IPS DF 6.9 (cell line): ENCODE measurements at regions not wholly inside any gene's neighbourhood (a gene's known extent, or its start where the extent isn't known, plus 50 kb on each side); places are given as distances from the start of the nearest gene placed in this dataset.
"Not testable (repeated sequence)": the region's sequence is repeated elsewhere in the genome, so short reads cannot be mapped to it uniquely, and the experiment has no call there.

ENCODE experiments used
- DNase-seq: peaks from one replicate; pipeline ENCODE4 v3.0.0-alpha.2; 2013; ENCODE audit warnings: low read depth, low spot score
- H3K27ac ChIP-seq: one replicate; pipeline ENCODE4 v1.5.1; 2013; ENCODE audit warnings: low read length, control low read depth
- H3K27me3 ChIP-seq: 2 replicates; pipeline ENCODE4 v1.6.1; 2013; ENCODE audit warnings: mild to moderate bottlenecking, low read length; ENCODE audit not compliant: control insufficient read depth, insufficient read depth
- H3K36me3 ChIP-seq: 2 replicates; pipeline ENCODE4 v1.6.1; 2013; ENCODE audit warnings: low read length; ENCODE audit not compliant: control insufficient read depth, insufficient read depth
- H3K4me1 ChIP-seq: 2 replicates; pipeline ENCODE4 v1.6.1; 2013; ENCODE audit warnings: low read length; ENCODE audit not compliant: control insufficient read depth, insufficient read depth
- H3K4me3 ChIP-seq: 2 replicates; pipeline ENCODE4 v1.5.1; 2013; ENCODE audit warnings: mild to moderate bottlenecking, low read length
- H3K9me3 ChIP-seq: 2 replicates; pipeline ENCODE4 v1.6.1; 2013; ENCODE audit warnings: low read length, inconsistent platforms; ENCODE audit not compliant: control insufficient read depth, insufficient read depth
- WGBS: extraction: QIAGEN DNeasy Blood & Tissue Kit; methylation state at CpG from one replicate; pipeline ENCODE4 v1.1.7; 2013; ENCODE audit warnings: mixed read lengths, missing lambda C conversion rate; ENCODE audit not compliant: insufficient read length, insufficient coverage; 5-methylcytosine and 5-hydroxymethylcytosine counted together

DNA sequence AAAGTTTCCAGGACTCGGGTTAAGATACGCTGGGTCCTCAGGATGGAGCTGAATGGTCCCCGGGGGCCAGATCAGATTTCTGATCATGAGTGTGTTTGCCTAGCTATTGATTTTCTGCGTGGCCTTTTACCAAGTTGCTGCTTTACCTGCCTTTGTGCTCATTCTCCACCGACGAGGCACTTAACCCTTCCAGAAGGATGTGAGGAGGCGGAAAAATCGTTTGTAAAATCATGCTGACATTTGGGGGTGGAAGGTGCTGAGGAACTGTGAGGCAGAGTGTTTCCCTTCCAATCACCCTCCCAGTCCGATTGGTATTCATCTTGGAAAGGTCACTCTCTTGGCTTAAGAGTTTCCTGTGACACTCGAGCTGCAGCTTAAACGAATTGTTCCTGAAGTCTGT, 337.1 kb upstream of the KAZN start:
- DNase-seq: no peak
- WGBS: no CpG with 5 or more reads among the region's 11 CpGs

GRCh38 chr1:14262637-14263036, 335.8 kb upstream of the KAZN start:
- no peak overlapping the region for H3K4me3 ChIP-seq
- no CpG with 5 or more reads among the region's 8 CpGs for WGBS
- H3K27ac ChIP-seq: no peak overlapping the region
- H3K4me1 ChIP-seq: 0 out of 2 replicates have a peak, but pooled peaks cover 2% of the 10 kb centered on the region
- no peak for DNase-seq
- no peaks in the 10 kb centered on the region for H3K27me3 ChIP-seq
- H3K36me3 ChIP-seq: no peaks in the 10 kb centered on the region
- H3K9me3 ChIP-seq: no peaks in the 10 kb centered on the region

More for the DNA sequence above, 337.1 kb upstream of the KAZN start:
- H3K4me3 ChIP-seq: no peak overlapping the region
- H3K27ac ChIP-seq: no peak overlapping the region
- H3K36me3 ChIP-seq: no peaks in the 10 kb centered on the region
- H3K9me3 ChIP-seq: no peaks in the 10 kb centered on the region
- H3K27me3 ChIP-seq: no peaks in the 10 kb centered on the region
- H3K4me1 ChIP-seq: 0 out of 2 replicates have a peak, but pooled peaks cover 2% of the 10 kb centered on the region

DNA sequence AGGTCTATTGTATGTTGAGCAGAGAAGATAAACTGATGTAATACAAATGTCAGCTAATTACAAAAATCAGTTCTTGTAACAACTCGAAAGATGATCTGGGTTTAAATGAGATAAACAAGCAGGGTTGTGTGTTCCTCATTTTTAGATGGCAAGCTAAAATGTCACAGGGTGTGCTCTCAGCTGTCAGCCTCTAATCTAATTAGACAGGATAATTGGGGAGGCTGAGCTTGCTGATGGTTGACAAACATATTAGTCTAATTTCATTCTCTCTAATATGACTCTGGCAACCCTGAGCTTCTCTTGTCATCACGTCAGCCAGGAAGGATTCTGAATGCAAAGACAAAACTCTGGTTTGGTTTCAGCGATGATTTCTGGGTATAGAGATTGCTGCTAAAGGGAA, 335.3 kb upstream of the KAZN start:
- WGBS: no CpG with 5 or more reads among the region's 3 CpGs
- DNase-seq: no peak
- Histone ChIP-seq H3K27ac (no peak overlapping the region), H3K27me3 (no peaks in the 10 kb centered on the region), H3K4me3 (no peak overlapping the region), H3K9me3 (no peaks in the 10 kb centered on the region), H3K4me1 (0 out of 2 replicates have a peak, but pooled peaks cover 2% of the 10 kb centered on the region), H3K36me3 (no peaks in the 10 kb centered on the region)

DNA sequence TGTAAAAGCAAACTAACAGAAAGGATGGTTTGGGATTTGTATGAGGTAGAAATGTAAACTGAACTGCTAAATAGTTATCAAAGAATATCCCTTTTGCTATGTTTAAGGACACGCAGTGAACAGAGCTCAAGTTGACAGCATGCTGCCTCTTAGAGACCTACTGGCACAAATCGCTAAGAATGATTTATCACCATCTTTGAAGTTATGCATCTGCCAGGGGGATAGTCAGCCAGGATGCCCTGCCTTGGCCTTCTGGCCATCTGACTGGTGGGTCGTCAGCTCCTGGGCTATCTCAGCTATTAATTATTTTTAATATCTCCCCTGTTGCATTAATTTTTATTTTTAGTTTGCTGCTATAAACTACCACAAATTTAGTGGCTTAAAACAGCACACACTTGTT, 334.8 kb upstream of the KAZN start:
- no peak overlapping the region for H3K27ac ChIP-seq
- H3K4me1 ChIP-seq: 0 out of 2 replicates have a peak, but pooled peaks cover 2% of the 10 kb centered on the region
- no peaks in the 10 kb centered on the region for H3K9me3 ChIP-seq
- no peak for DNase-seq
- no peaks in the 10 kb centered on the region for H3K36me3 ChIP-seq
- H3K27me3 ChIP-seq: no peaks in the 10 kb centered on the region
- WGBS: no CpG with 5 or more reads among the region's 3 CpGs
- no peak overlapping the region for H3K4me3 ChIP-seq

DNA sequence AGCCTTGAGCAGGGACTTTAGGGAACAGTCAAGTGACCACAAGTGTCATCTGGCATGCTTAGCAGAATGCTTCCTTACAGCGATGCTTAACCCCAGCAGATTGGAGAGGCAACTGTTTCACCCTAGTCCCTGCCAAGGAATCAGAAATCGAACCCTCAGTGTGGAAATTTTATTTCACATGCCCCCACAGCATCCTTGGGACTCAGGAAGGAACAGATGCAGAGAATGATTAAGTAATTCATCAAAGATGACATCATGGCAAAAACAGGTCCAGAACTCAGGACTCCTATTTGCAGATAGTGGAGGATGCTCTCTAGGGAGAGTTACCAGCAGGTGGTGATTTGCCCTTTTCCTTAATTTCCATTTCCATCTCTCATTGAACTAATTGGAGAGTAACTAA, 333.0 kb upstream of the KAZN start:
- no peak for DNase-seq
- no peaks in the 10 kb centered on the region for H3K36me3 ChIP-seq
- H3K27me3 ChIP-seq: no peaks in the 10 kb centered on the region
- WGBS: no CpG with 5 or more reads among the region's 2 CpGs
- H3K4me1 ChIP-seq: 0 out of 2 replicates have a peak, but pooled peaks cover 2% of the 10 kb centered on the region
- no peak overlapping the region for H3K4me3 ChIP-seq
- H3K27ac ChIP-seq: no peak overlapping the region
- H3K9me3 ChIP-seq: no peaks in the 10 kb centered on the region

- H3K27me3 ChIP-seq: no peaks in the 10 kb centered on the region
- no peaks in the 10 kb centered on the region for H3K36me3 ChIP-seq
- H3K27ac ChIP-seq: no peak overlapping the region
- H3K4me1 ChIP-seq: no peaks in the 10 kb centered on the region
- no CpG with 5 or more reads among the region's 2 CpGs for WGBS
- DNase-seq: no peak
- H3K4me3 ChIP-seq: no peak overlapping the region
- no peaks in the 10 kb centered on the region for H3K9me3 ChIP-seq
Observed at GRCh38 chr1:14267991-14268390, 330.5 kb upstream of the KAZN start.

GRCh38 chr1:14270821-14271220, 327.7 kb upstream of the KAZN start:
- no peak overlapping the region for H3K4me3 ChIP-seq
- no peaks in the 10 kb centered on the region for H3K9me3 ChIP-seq
- H3K36me3 ChIP-seq: no peaks in the 10 kb centered on the region
- no peaks in the 10 kb centered on the region for H3K4me1 ChIP-seq
- no peak for DNase-seq
- H3K27me3 ChIP-seq: no peaks in the 10 kb centered on the region
- no peak overlapping the region for H3K27ac ChIP-seq
- WGBS: no CpG with 5 or more reads among the region's 7 CpGs

- no peak overlapping the region for H3K27ac ChIP-seq
- no peaks in the 10 kb centered on the region for H3K36me3 ChIP-seq
- no peak for DNase-seq
- H3K27me3 ChIP-seq: no peaks in the 10 kb centered on the region
- H3K9me3 ChIP-seq: no peaks in the 10 kb centered on the region
- H3K4me1 ChIP-seq: no peaks in the 10 kb centered on the region
- no peak overlapping the region for H3K4me3 ChIP-seq
- no CpG with 5 or more reads among the region's 5 CpGs for WGBS
Observed at GRCh38 chr1:14273811-14274210, 324.7 kb upstream of the KAZN start.

- not testable (repeated sequence) for H3K27me3 ChIP-seq, H3K4me3 ChIP-seq
- no CpG with 5 or more reads among the region's 12 CpGs for WGBS
Observed at GRCh38 chr1:14279891-14280290, 318.6 kb upstream of the KAZN start.

DNA sequence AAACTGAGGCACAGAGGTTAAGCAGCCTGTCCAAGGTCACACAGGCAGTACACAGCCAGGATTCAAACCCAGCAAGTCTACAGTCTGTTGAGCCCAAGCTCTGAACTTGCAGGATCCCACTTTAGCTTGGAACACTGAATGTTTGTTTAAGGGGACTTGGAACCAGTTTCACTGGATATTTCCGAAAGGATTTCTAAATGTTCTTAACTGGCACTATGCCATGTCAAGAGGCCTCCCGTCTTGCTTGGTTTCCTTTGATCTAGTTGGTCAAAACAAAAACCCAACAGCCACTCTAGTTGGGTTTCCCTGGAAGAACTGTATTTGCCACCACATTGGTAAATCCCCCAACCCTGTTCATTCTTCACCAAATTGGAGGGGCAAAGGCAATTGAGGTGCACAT, 317.6 kb upstream of the KAZN start:
- WGBS: no CpG with 5 or more reads among the region's 2 CpGs
- DNase-seq: no peak

More at GRCh38 chr1:14279891-14280290, 318.6 kb upstream of the KAZN start:
- H3K36me3 ChIP-seq, H3K27ac ChIP-seq, H3K9me3 ChIP-seq, DNase-seq, H3K4me1 ChIP-seq: not testable (repeated sequence)

DNA sequence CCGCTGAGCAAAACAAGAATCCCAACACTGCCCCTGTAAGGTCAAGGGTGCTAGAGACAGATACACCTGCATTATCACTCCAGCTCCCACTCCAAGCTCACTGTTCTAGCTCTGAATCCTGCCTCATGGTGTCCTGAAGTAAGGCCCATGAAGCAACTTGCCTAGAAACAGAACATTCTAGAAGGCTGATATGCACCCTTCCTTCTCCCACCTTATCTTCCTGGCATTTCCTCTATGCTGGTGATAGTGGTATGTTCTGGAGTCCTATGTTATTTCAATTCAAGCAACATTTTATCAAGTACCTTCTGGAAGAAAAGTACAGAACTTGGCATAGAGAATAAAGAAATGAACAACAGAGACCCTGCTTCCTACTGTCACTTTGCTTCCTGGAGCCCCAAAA, 317.1 kb upstream of the KAZN start:
- no peaks in the 10 kb centered on the region for H3K9me3 ChIP-seq
- no peaks in the 10 kb centered on the region for H3K36me3 ChIP-seq
- WGBS: no CpG with 5 or more reads among the region's 1 CpG
- no peak for DNase-seq
- H3K27ac ChIP-seq: no peak overlapping the region
- peaks cover 1% of the 10 kb centered on the region; the same call in 1 of the 2 replicates for H3K4me1 ChIP-seq
- H3K27me3 ChIP-seq: no peaks in the 10 kb centered on the region
- no peak overlapping the region for H3K4me3 ChIP-seq

More for the DNA sequence above, 317.6 kb upstream of the KAZN start:
- Histone ChIP-seq H3K36me3 (no peaks in the 10 kb centered on the region), H3K27me3 (no peaks in the 10 kb centered on the region), H3K4me1 (peaks cover 1% of the 10 kb centered on the region; the same call in 1 of the 2 replicates), H3K27ac (no peak overlapping the region), H3K9me3 (no peaks in the 10 kb centered on the region), H3K4me3 (no peak overlapping the region)
